ENCODE measurements at regions not wholly inside any gene's neighbourhood (a gene's known extent, or its start where the extent isn't known, plus 50 kb on each side); places are given as distances from the start of the nearest gene placed in this dataset.

GRCh38 chr11:129290966-129291365, 84.7 kb upstream of the BARX2 start:
- TF ChIP-seq CTCF (conservative IDR thresholded peaks at IDR 0.05; ENCODE audit: low read depth, low read length): no peak
- no peak for TF ChIP-seq EZH2 (IDR thresholded peaks at IDR 0.05; ENCODE audit: borderline replicate concordance, low read depth, low read length, poor library complexity, severe bottlenecking)

All from A673 (cell line).